ENCODE measurements at regions not wholly inside any gene's neighbourhood (a gene's known extent, or its start where the extent isn't known, plus 50 kb on each side); places are given as distances from the start of the nearest gene placed in this dataset.

DNA sequence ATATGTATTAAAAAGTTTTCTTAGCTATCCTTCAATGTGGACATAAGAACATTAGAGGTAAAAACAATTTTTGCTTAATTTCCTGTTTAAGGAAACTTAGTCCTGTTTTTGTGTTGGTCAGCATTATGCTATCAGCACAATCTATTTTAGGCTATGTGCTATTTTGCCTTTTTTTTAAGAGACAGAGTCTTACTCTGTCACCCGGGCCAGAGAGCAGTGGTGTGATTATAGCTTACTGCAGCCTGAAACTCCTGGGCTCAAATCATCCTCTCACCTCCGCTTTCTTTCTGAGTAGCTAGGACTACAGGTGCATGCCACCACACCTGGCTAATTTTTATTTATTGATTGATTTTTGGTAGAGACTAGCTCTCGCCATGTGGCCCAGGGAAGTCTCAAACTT, 199.1 kb upstream of the TMPRSS15 start:
- TF ChIP-seq EZH2 (IDR thresholded peaks at IDR 0.05; ENCODE audit: insufficient read depth, poor library complexity, severe bottlenecking): no peak
- TF ChIP-seq EZH2phosphoT487 (IDR thresholded peaks at IDR 0.05; ENCODE audit: insufficient read depth, low read depth): no peak
